CD14-positive monocyte (primary cell): ENCODE measurements at regions not wholly inside any gene's neighbourhood (a gene's known extent, or its start where the extent isn't known, plus 50 kb on each side); places are given as distances from the start of the nearest gene placed in this dataset.

Experiments used
- DNase-seq, 3 donors: peaks; one replicate each; pipeline ENCODE4 v3.0.0-alpha.2; 2011 to 2022
- H2AFZ ChIP-seq: 2 replicates; pipeline ENCODE4 v1.6.0; 2012; ENCODE audit warnings: mild to moderate bottlenecking, low read depth, low read length, inconsistent platforms; ENCODE audit not compliant: insufficient read depth, poor library complexity, severe bottlenecking
- H3K27ac ChIP-seq, 2 donors: 1 replicate in 1 of 2; 2 replicates in 1 of 2; pipeline ENCODE4 v1.5.1; 2012 to 2013; ENCODE audit warnings: low read length in 2 of 2, control low read depth in 1 of 2, inconsistent platforms in 1 of 2, low read depth in 1 of 2, mild to moderate bottlenecking in 1 of 2
- H3K27me3 ChIP-seq, 2 donors: one replicate each; pipeline versions ENCODE4 v1.6.0 to v1.6.1; 2011 to 2013; ENCODE audit warnings: low read length in 2 of 2; ENCODE audit not compliant: control insufficient read depth in 2 of 2, insufficient read depth in 2 of 2
- H3K36me3 ChIP-seq, 2 donors: replicated peaks in 1 of 2; 1 replicate in 1 of 2; 2 replicates in 1 of 2; pipeline versions ENCODE4 v1.5.1 to v1.6.1; 2012 to 2013; ENCODE audit warnings: low read length in 2 of 2, control low read depth in 1 of 2, inconsistent platforms in 1 of 2, mild to moderate bottlenecking in 1 of 2; ENCODE audit not compliant: insufficient read depth in 2 of 2, control insufficient read depth in 1 of 2
- H3K4me1 ChIP-seq, 2 donors: 1 replicate in 1 of 2; 2 replicates in 1 of 2; pipeline versions ENCODE4 v1.5.1 to v1.6.1; 2012 to 2013; ENCODE audit warnings: low read length in 2 of 2, control low read depth in 1 of 2, inconsistent platforms in 1 of 2, mild to moderate bottlenecking in 1 of 2, moderate library complexity in 1 of 2; ENCODE audit not compliant: insufficient read depth in 2 of 2, control insufficient read depth in 1 of 2
- H3K4me2 ChIP-seq: replicated peaks from 2 replicates; pipeline ENCODE3; 2012; ENCODE audit warnings: low read length, moderate library complexity, mild to moderate bottlenecking; ENCODE audit not compliant: poor library complexity, severe bottlenecking; ENCODE audit errors: extremely low read depth
- H3K4me3 ChIP-seq, 3 experiments: fragments of 200-600 bp in 1 of 3; sonication (generic) in 1 of 3; replicated peaks in 1 of 3; 1 replicate in 2 of 3; 2 replicates in 1 of 3; pipeline ENCODE4 v1.5.1; 2011 to 2013; ENCODE audit warnings: low read length in 3 of 3, mild to moderate bottlenecking in 3 of 3, control low read depth in 2 of 3, low read depth in 2 of 3, inconsistent platforms in 1 of 3, moderate library complexity in 1 of 3
- H3K79me2 ChIP-seq: 2 replicates; pipeline ENCODE4 v1.6.0; 2012; ENCODE audit warnings: mild to moderate bottlenecking, control low read depth, inconsistent platforms, low read length, moderate library complexity; ENCODE audit not compliant: insufficient read depth
- H3K9ac ChIP-seq: 2 replicates; pipeline ENCODE4 v1.6.0; 2017; ENCODE audit warnings: low read length, mild to moderate bottlenecking; ENCODE audit not compliant: insufficient read depth, poor library complexity, severe bottlenecking
- H3K9me3 ChIP-seq, 2 donors: replicated peaks in 1 of 2; 1 replicate in 1 of 2; 2 replicates in 1 of 2; pipeline versions ENCODE4 v1.5.1 to v1.6.1; 2012 to 2013; ENCODE audit warnings: low read length in 2 of 2, control low read depth in 1 of 2; ENCODE audit not compliant: control insufficient read depth in 1 of 2, insufficient read depth in 1 of 2
- H4K20me1 ChIP-seq: 2 replicates; pipeline ENCODE4 v1.6.0; 2012; ENCODE audit warnings: mild to moderate bottlenecking, low read length, control low read depth, moderate library complexity; ENCODE audit not compliant: insufficient read depth
- H3K27ac Mint-ChIP-seq, 7 donors: one replicate each; pipeline ENCODE4 v1.8.0; 2020; ENCODE audit warnings: mild to moderate bottlenecking in 7 of 7, mixed read lengths in 7 of 7, moderate library complexity in 6 of 7, inconsistent platforms in 2 of 7
- H3K27me3 Mint-ChIP-seq, 3 donors: one replicate each; pipeline ENCODE4 v1.8.0; 2021 to 2022; ENCODE audit warnings: low read depth in 3 of 3, mild to moderate bottlenecking in 3 of 3, mixed read lengths in 3 of 3, moderate library complexity in 3 of 3, inconsistent platforms in 1 of 3
- H3K36me3 Mint-ChIP-seq, 2 donors: one replicate each; pipeline ENCODE4 v1.8.0; 2020; ENCODE audit warnings: mixed read lengths in 2 of 2, inconsistent platforms in 1 of 2, mild to moderate bottlenecking in 1 of 2
- H3K4me1 Mint-ChIP-seq: one replicate; pipeline ENCODE4 v1.8.0; 2020; ENCODE audit warnings: mild to moderate bottlenecking, mixed read lengths
- H3K4me3 Mint-ChIP-seq, 2 donors: one replicate each; pipeline ENCODE4 v1.8.0; 2020; ENCODE audit warnings: mild to moderate bottlenecking in 2 of 2, mixed read lengths in 2 of 2, moderate library complexity in 1 of 2
- H3K9me3 Mint-ChIP-seq, 7 donors: one replicate each; pipeline ENCODE4 v1.8.0; 2020 to 2022; ENCODE audit warnings: mixed read lengths in 7 of 7, mild to moderate bottlenecking in 6 of 7, moderate library complexity in 6 of 7, inconsistent platforms in 2 of 7
- WGBS: methylation state at CpG from one replicate; pipeline ENCODE4 v1.1.5; 2013; ENCODE audit warnings: missing lambda C conversion rate; ENCODE audit not compliant: insufficient coverage; 5-methylcytosine and 5-hydroxymethylcytosine counted together
- intact Hi-C, 2 donors: fragments of 100-400 bp; cut with micrococcal nuclease; formaldehyde crosslinking; loops; one replicate each; pipeline versions ENCODE4 v1.15.0 to v1.15.1; 2023
- TF ChIP-seq, protein P1 (sequence below): fragments of 200-600 bp; IDR thresholded peaks from one replicate; pipeline ENCODE4 v1.8.0; 2022; ENCODE audit warnings: antibody characterized with exemption, mild to moderate bottlenecking

GRCh38 chrX:129025376-129025775 lies 497.9 kb downstream of the SMARCA1 start:
- no peaks in the 10 kb centered on the region for H3K79me2 ChIP-seq
- no peak overlapping the region for H3K9ac ChIP-seq
- intact Hi-C loops: no loop called here
- no peaks in the 10 kb centered on the region for H3K9me3 ChIP-seq
- no peaks in the 10 kb centered on the region for H3K27me3 Mint-ChIP-seq
- H3K27me3 ChIP-seq: no peaks in the 10 kb centered on the region
- no peaks in the 10 kb centered on the region for H4K20me1 ChIP-seq
- no peaks in the 10 kb centered on the region for H3K4me1 ChIP-seq
- no peak overlapping the region for H3K27ac ChIP-seq
- H3K9me3 Mint-ChIP-seq: peaks cover 0 to 5% (median 2%) of the 10 kb centered on the region in 7 donors
- H3K4me3 Mint-ChIP-seq: no peak overlapping the region
- H3K4me2 ChIP-seq: no peak overlapping the region
- no peaks in the 10 kb centered on the region for H3K4me1 Mint-ChIP-seq
- no peak overlapping the region for H3K27ac Mint-ChIP-seq
- WGBS: no CpG with 5 or more reads among the region's 4 CpGs
- no peaks in the 10 kb centered on the region for H3K36me3 Mint-ChIP-seq
- H3K36me3 ChIP-seq: no peaks in the 10 kb centered on the region
- DNase-seq: no peak
- H3K4me3 ChIP-seq: no peak overlapping the region
- H2AFZ ChIP-seq: no peak overlapping the region
- TF ChIP-seq, protein P1, sequence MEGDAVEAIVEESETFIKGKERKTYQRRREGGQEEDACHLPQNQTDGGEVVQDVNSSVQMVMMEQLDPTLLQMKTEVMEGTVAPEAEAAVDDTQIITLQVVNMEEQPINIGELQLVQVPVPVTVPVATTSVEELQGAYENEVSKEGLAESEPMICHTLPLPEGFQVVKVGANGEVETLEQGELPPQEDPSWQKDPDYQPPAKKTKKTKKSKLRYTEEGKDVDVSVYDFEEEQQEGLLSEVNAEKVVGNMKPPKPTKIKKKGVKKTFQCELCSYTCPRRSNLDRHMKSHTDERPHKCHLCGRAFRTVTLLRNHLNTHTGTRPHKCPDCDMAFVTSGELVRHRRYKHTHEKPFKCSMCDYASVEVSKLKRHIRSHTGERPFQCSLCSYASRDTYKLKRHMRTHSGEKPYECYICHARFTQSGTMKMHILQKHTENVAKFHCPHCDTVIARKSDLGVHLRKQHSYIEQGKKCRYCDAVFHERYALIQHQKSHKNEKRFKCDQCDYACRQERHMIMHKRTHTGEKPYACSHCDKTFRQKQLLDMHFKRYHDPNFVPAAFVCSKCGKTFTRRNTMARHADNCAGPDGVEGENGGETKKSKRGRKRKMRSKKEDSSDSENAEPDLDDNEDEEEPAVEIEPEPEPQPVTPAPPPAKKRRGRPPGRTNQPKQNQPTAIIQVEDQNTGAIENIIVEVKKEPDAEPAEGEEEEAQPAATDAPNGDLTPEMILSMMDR: no peak

- WGBS: no CpG with 5 or more reads among the region's 3 CpGs
- Mint-ChIP-seq H3K4me3 (no peak overlapping the region), H3K27me3 (no peaks in the 10 kb centered on the region), H3K9me3 (peaks cover 0 to 5% (median 0%) of the 10 kb centered on the region in 7 donors), H3K4me1 (no peaks in the 10 kb centered on the region), H3K36me3 (no peaks in the 10 kb centered on the region), H3K27ac (no peak overlapping the region)
- Histone ChIP-seq H3K4me2 (no peak overlapping the region), H3K4me3 (no peak overlapping the region), H2AFZ (no peak overlapping the region), H3K27me3 (no peaks in the 10 kb centered on the region), H3K4me1 (no peaks in the 10 kb centered on the region), H3K79me2 (no peaks in the 10 kb centered on the region), H3K27ac (no peak overlapping the region), H3K9me3 (no peaks in the 10 kb centered on the region), H4K20me1 (no peaks in the 10 kb centered on the region), H3K36me3 (no peaks in the 10 kb centered on the region), H3K9ac (no peak overlapping the region)
- intact Hi-C loops: no loop called here
- TF ChIP-seq, protein P1: no peak
- no peak for DNase-seq
These were observed 503.9 kb downstream of the SMARCA1 start for GRCh38 chrX:129019412-129019811.
